A673 (cell line): ENCODE measurements at regions not wholly inside any gene's neighbourhood (a gene's known extent, or its start where the extent isn't known, plus 50 kb on each side); places are given as distances from the start of the nearest gene placed in this dataset.

Experiments
- BruUV-seq: library from RNA; stranded (reverse); fragments of 400-500 nt; replicated peaks from 2 replicates; lab custom pipeline; 2021; lab: Mats Ljungman, UMichigan
- CTCF ChIA-PET: fragments of 300-600 bp; sonication (Branson Sonifier 250); formaldehyde crosslinking; loops from one replicate; lab custom pipeline; 2022; ENCODE audit warnings: antibody characterized with exemption; lab: Charles Lee
- POLR2A ChIA-PET: fragments of 300-600 bp; sonication (Branson Sonifier 250); formaldehyde crosslinking; loops from one replicate; lab custom pipeline; 2022; ENCODE audit warnings: antibody characterized with exemption; ENCODE audit not compliant: low non-redundant PET; lab: Charles Lee
- DNase-seq: peaks from one replicate; pipeline ENCODE4 v3.0.0-alpha.2; 2015; ENCODE audit warnings: low spot score
- H3K27ac ChIP-seq: fragments of 200-600 bp; sonication (generic); 2 replicates; pipeline ENCODE4 v1.5.1; 2016; ENCODE audit warnings: mixed run types, low read depth, mild to moderate bottlenecking, mixed read lengths, antibody characterized with exemption, low read length; ENCODE audit not compliant: poor library complexity, severe bottlenecking
- H3K27me3 ChIP-seq: fragments of 200-600 bp; sonication (generic); replicated peaks from 2 replicates; pipeline ENCODE4 v1.6.1; 2017; ENCODE audit warnings: mixed run types, low read depth, mild to moderate bottlenecking, mixed read lengths, antibody characterized with exemption, low read length; ENCODE audit not compliant: insufficient read depth, poor library complexity
- H3K36me3 ChIP-seq: fragments of 200-600 bp; sonication (generic); 2 replicates; pipeline ENCODE4 v1.6.1; 2016; ENCODE audit warnings: mixed run types, mild to moderate bottlenecking, mixed read lengths, antibody characterized with exemption, low read length; ENCODE audit not compliant: insufficient read depth, poor library complexity, severe bottlenecking
- H3K4me1 ChIP-seq: fragments of 200-600 bp; sonication (generic); 2 replicates; pipeline ENCODE4 v1.6.1; 2017; ENCODE audit warnings: mixed run types, mild to moderate bottlenecking, mixed read lengths, antibody characterized with exemption, low read length; ENCODE audit not compliant: insufficient read depth, poor library complexity, severe bottlenecking
- H3K4me3 ChIP-seq: fragments of 200-600 bp; sonication (generic); 2 replicates; pipeline ENCODE4 v1.5.1; 2016; ENCODE audit warnings: low read depth, mixed run types, mild to moderate bottlenecking, mixed read lengths, low read length; ENCODE audit not compliant: poor library complexity, severe bottlenecking
- H3K9me3 ChIP-seq: fragments of 200-600 bp; sonication (generic); 2 replicates; pipeline ENCODE4 v1.6.1; 2016; ENCODE audit warnings: mixed run types, low read depth, mild to moderate bottlenecking, mixed read lengths, antibody characterized with exemption, low read length; ENCODE audit not compliant: poor library complexity, severe bottlenecking
- EZH2 ChIP-seq: fragments of 200-600 bp; sonication (generic); IDR thresholded peaks from 2 replicates; pipeline ENCODE4 v1.6.1; 2017; ENCODE audit warnings: borderline replicate concordance, low read depth, mild to moderate bottlenecking, mixed read lengths, antibody characterized with exemption, low read length; ENCODE audit not compliant: poor library complexity, severe bottlenecking
- intact Hi-C: fragments of 100-400 bp; cut with micrococcal nuclease; formaldehyde crosslinking; loops from one replicate; pipeline ENCODE4 v1.10.0; 2022; ENCODE audit not compliant: unreplicated experiment
- TF ChIP-seq, protein P1 (sequence below): fragments of 300-800, 200-600 bp; sonication (generic); conservative IDR thresholded peaks from 2 replicates; pipeline ENCODE4 v1.5.1; 2017; ENCODE audit warnings: low read depth, mild to moderate bottlenecking, antibody characterized with exemption, low read length, moderate library complexity, mixed read lengths

DNA sequence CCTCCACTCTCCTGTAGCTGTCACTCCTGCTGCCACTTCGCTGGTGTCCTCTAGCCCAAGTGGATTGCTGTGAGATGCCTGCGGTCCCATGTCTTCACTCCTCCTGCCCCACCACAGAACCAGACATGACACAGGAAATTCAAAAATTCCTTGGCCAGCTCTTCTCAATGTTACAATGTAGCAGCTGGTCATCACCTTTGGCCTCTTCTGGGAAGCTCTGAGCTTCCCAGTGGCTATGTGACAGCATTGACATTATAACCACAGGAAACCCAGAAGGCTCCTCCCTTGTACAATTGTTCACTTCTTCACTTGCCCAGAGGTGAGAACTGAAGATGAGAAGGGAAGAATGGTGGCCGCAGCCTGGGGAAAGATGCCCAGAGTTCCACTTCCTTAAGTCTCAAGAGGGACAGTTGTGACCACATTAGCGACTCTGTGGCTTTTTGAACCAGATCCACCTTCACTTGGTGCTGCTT lies 76.1 kb upstream of the NAA20 start:
- BruUV-seq = no TSS peak
- no peaks in the 10 kb centered on the region for H3K36me3 ChIP-seq
- intact Hi-C loops = no loop called here
- H3K4me3 ChIP-seq = no peak overlapping the region
- no peak overlapping the region for H3K27ac ChIP-seq
- no peaks in the 10 kb centered on the region for H3K9me3 ChIP-seq
- TF ChIP-seq, protein P1, sequence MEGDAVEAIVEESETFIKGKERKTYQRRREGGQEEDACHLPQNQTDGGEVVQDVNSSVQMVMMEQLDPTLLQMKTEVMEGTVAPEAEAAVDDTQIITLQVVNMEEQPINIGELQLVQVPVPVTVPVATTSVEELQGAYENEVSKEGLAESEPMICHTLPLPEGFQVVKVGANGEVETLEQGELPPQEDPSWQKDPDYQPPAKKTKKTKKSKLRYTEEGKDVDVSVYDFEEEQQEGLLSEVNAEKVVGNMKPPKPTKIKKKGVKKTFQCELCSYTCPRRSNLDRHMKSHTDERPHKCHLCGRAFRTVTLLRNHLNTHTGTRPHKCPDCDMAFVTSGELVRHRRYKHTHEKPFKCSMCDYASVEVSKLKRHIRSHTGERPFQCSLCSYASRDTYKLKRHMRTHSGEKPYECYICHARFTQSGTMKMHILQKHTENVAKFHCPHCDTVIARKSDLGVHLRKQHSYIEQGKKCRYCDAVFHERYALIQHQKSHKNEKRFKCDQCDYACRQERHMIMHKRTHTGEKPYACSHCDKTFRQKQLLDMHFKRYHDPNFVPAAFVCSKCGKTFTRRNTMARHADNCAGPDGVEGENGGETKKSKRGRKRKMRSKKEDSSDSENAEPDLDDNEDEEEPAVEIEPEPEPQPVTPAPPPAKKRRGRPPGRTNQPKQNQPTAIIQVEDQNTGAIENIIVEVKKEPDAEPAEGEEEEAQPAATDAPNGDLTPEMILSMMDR = no peak
- TF ChIP-seq EZH2 = no peak
- POLR2A ChIA-PET = no interaction called here
- no peak for DNase-seq
- H3K4me1 ChIP-seq = no peaks in the 10 kb centered on the region
- no peaks in the 10 kb centered on the region for H3K27me3 ChIP-seq
- CTCF ChIA-PET = no interaction called here

GRCh38 chr20:19942611-19943010 lies 74.6 kb upstream of the NAA20 start:
- TF ChIP-seq EZH2 = no peak
- TF ChIP-seq, protein P1 = no peak
- no peak for DNase-seq
- Histone ChIP-seq H3K27ac (no peak overlapping the region), H3K9me3 (no peaks in the 10 kb centered on the region), H3K36me3 (no peaks in the 10 kb centered on the region), H3K4me1 (no peaks in the 10 kb centered on the region), H3K27me3 (no peaks in the 10 kb centered on the region), H3K4me3 (no peak overlapping the region)
- intact Hi-C loops = no loop called here
- no TSS peak for BruUV-seq
- ChIA-PET CTCF (no interaction called here), POLR2A (no interaction called here)

DNA sequence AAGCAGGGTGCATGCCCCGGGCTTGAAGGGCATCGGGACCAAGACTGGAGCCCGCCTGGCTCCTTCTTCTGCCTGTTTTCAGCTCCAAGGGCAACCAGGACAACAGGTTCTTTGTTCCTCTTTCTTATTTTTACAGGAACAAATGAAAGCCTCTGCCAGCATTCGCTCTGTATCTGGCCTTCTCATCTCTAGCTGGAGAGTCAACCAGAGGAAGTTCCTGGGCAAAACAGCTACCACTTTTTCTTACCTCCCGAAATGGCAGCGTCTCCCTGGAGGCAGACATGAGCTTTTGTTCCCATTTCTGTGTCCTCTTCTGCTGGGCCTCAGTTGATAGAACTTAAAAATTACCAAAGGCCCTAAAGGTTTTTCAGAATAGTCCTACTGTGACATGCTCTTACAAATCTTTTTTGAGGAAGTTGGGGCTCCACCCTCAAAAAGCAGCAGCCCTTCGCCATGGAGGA lies 74.1 kb upstream of the NAA20 start:
- Histone ChIP-seq H3K36me3 (no peaks in the 10 kb centered on the region), H3K4me1 (no peaks in the 10 kb centered on the region), H3K4me3 (no peak overlapping the region), H3K9me3 (no peaks in the 10 kb centered on the region), H3K27me3 (no peaks in the 10 kb centered on the region), H3K27ac (no peak overlapping the region)
- intact Hi-C loops = no loop called here
- no peak for DNase-seq
- POLR2A ChIA-PET = no interaction called here
- CTCF ChIA-PET = no interaction called here
- BruUV-seq = no TSS peak
- TF ChIP-seq, protein P1 = no peak
- TF ChIP-seq EZH2 = no peak
